GM18861 (cell line): ENCODE measurements at regions not wholly inside any gene's neighbourhood (a gene's known extent, or its start where the extent isn't known, plus 50 kb on each side); places are given as distances from the start of the nearest gene placed in this dataset.
"Not testable (repeated sequence)": the region's sequence is repeated elsewhere in the genome, so short reads cannot be mapped to it uniquely, and the experiment has no call there.

ENCODE experiments used
- ATAC-seq: cut with Tn5 transposase; IDR thresholded peaks from one replicate; pipeline ENCODE4 v1.9.1; 2021; ENCODE audit not compliant: unreplicated experiment

- no peak for ATAC-seq
Observed at GRCh38 chr14:101301011-101301410, 260.3 kb upstream of the DIO3 start.

- not testable (repeated sequence) for ATAC-seq
Observed at GRCh38 chr14:101307162-101307561, 254.1 kb upstream of the DIO3 start.

- ATAC-seq, result not testable (repeated sequence)
Observed at GRCh38 chr14:101311186-101311585, 250.1 kb upstream of the DIO3 start.

- ATAC-seq, result no peak
Observed at GRCh38 chr14:101313268-101313667, 248.0 kb upstream of the DIO3 start.

GRCh38 chr14:101315802-101316296, 245.4 kb upstream of the DIO3 start:
- no peak for ATAC-seq

DNA sequence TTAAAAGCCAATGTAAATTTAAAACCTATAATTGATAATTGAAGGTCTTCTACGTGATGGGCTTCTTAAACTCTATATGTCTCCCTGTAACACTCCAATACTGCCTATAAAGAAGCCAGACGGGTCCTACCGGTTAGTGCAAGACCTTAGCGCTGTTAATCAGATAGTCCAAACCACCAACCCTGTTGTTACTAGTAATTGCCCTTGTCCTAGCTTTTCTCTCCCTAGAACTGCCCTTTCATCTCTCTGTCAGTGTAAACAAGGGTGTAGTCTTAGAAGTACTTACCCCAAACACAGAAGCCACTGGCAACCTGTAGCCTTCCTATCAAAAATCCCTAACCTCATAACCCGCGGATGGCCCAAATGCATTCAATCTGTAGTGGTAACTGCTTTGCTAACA, 243.0 kb upstream of the DIO3 start:
- no peak for ATAC-seq

DNA sequence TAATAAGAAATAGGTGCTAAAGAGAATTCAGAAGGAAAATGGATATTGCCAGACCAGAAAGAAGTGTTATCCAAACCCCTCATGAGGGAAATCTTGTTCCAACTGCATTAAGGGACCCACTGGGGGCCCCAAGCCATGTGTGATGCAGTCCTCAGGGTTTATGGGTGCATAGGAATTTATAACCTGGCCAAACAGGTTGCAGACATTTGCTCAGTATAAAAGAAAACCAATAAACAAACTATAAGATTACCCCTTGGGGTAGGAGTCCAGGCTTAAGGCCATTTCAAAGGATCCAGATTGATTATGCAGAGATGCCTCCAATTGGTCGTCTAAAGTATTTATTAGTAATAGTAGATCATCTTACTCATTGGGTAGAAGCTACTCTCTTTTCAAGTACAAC, 240.9 kb upstream of the DIO3 start:
- no peak for ATAC-seq

DNA sequence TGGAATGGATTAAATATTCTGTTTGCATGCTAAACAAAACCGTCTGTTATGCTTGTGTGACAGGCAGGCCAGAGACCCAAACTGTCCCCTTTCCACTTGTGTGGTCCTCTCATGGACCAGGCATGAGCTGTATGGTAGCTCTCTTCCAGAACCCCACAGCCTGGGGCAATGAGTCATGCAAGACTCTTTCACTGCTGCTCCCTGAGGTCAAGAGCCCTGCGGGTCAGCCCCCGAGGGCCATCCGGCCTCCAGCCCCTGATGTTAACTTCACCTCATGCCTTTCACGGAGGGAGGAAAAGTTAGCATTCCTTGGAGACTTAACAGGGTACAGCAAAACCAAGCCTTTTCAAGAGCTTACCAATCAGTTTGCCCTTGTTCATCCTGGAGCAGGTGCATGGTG, 239.1 kb upstream of the DIO3 start:
- no peak for ATAC-seq

DNA sequence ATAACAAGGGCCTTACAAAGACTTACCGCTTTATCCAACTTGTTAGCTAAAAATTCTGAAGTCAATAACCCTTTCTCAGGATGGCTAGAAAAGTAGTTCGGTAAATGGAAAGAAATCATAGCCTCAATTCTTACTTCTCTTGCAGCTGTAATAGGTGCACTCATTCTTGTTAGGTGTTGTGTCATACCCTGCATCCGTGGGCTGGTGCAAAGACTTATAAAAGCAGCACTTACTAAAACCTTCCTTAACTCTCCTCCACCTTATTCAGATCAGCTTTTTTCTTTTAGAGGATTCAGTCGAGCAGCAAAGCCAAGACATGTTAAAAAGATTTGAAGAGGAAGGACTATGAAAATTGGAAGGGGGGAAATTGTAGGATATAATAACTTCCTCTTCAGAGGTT, 238.2 kb upstream of the DIO3 start:
- ATAC-seq, result no peak

- ATAC-seq, result not testable (repeated sequence)
Observed at GRCh38 chr14:101323614-101324235, 237.6 kb upstream of the DIO3 start.

DNA sequence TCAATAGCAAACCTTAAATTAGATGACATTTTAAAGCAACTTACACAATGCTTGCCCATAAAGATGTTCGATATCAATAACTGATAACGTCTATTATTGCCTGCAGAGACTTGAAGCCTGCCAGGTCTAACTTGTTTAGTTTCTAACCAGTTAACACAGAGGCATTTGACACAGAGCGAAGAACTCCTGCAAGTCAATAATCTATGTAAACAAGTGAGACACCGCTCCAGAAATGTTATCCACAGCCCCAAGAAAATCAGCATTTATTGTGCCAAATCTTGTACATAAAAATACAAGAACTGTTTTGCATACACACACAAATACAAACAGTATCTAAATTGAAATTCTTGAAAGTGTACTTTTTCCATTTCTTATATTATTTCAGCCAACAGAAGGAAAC, 236.0 kb upstream of the DIO3 start:
- ATAC-seq, result no peak

- no peak for ATAC-seq
Observed at GRCh38 chr14:101328412-101329028, 232.8 kb upstream of the DIO3 start.

- no peak for ATAC-seq
Observed at GRCh38 chr14:101330416-101331140, 230.7 kb upstream of the DIO3 start.

DNA sequence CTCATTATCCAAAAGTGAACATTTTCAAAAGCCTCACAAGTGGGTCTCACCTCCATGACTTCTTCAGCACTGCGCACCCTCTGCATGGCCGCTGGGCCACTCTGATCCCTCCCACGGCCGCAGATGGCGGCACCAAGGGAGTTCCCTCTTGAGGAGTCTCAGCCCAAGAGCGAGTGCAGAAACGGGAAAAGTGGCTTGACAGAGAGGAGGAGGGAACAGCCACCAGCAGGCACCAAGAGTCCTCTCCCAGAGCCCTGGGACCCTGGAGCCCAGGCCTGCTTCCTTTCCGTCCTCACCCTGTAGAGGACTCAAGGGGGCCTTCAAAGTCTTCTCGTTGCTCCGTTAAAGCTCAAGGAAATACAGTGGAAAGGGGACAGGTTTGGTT, 230.2 kb upstream of the DIO3 start:
- ATAC-seq, result no peak

GRCh38 chr14:101331661-101332169, 229.6 kb upstream of the DIO3 start:
- ATAC-seq, result no peak

- no peak for ATAC-seq
Observed at GRCh38 chr14:101332281-101332680, 229.0 kb upstream of the DIO3 start.

GRCh38 chr14:101333335-101334280, 227.7 kb upstream of the DIO3 start:
- no peak for ATAC-seq

- ATAC-seq, result no peak
Observed at GRCh38 chr14:101334656-101335055, 226.6 kb upstream of the DIO3 start.

DNA sequence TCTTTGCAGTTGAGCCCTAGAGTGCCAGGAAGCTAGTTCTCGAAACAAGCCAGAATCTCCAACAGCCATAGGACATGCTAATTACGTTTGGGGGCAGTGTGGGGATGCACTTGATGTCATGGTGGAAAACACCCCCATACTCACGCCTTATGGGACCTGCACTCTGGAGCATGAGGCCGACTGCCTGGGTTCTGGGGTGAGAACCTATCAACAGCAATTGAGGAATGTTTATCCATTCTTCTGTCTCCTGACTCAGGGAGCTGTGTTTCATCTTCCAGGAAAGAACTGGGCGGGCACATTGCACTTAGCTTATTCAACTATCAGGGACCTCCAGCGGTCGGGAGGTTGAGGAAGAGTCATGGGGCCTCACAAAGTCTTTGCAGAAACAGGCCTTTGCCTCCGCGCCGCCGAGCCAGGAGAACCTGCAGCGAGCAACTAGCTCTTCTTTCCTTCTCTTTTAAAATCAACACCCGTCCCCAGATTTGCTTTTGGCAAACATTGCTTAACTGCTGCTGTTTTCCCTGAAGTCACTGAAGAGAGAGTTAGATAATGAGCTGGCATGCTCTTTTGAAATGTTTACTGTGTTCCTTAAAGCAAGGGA, 226.1 kb upstream of the DIO3 start:
- ATAC-seq, result no peak

- no peak for ATAC-seq
Observed at GRCh38 chr14:101336183-101336582, 225.1 kb upstream of the DIO3 start.
